HFF-Myc (cell line): ENCODE measurements at regions not wholly inside any gene's neighbourhood (a gene's known extent, or its start where the extent isn't known, plus 50 kb on each side); places are given as distances from the start of the nearest gene placed in this dataset.

Experiments used
- DNase-seq: peaks from one replicate; pipeline ENCODE4 v3.0.0-alpha.2; 2011; ENCODE audit warnings: low read depth; ENCODE audit errors: extremely low read depth
- H3K4me3 ChIP-seq: replicated peaks from 2 replicates; pipeline ENCODE4 v1.5.1; 2011; ENCODE audit warnings: low read depth, mild to moderate bottlenecking, control low read depth, low read length
- TF ChIP-seq, protein P1 (sequence below): IDR thresholded peaks from 2 replicates; pipeline ENCODE4 v1.5.1; 2012; ENCODE audit warnings: mild to moderate bottlenecking, low read depth, low read length, control low read depth; ENCODE audit errors: missing control alignments

DNA sequence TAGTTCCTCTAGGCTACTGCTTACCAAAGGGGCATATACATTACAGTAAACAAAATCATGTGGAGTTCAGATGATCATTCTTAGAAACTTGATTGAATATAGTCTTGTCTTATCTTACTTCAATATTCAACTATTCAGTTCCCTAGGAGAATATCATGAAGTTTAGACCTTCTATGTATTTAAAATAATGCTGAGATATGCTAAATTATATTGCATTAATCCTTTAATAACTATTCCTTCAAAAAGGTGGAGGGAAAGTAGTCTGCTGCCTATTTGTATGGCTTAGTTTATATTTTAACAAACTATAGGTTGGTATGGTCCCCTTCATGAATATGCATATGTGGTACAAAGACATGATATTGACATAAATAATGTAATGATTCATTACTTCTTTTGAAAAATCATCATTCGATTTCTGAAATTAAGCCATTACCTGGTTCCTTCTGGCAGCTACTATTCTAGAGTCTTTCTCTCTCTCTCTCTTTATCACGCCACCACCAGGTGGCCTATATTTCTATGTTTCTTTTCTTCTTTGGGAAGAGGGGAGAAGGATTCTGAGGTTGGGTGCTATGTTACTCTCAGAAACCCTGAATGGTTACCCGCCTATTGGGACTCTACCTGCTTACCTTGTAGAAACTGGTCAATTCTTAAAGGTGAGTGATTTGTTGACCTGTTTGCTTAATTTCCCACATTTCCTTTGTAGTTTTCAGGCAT, 855.8 kb downstream of the HACE1 start:
- H3K4me3 ChIP-seq, result no peak overlapping the region
- TF ChIP-seq, protein P1, sequence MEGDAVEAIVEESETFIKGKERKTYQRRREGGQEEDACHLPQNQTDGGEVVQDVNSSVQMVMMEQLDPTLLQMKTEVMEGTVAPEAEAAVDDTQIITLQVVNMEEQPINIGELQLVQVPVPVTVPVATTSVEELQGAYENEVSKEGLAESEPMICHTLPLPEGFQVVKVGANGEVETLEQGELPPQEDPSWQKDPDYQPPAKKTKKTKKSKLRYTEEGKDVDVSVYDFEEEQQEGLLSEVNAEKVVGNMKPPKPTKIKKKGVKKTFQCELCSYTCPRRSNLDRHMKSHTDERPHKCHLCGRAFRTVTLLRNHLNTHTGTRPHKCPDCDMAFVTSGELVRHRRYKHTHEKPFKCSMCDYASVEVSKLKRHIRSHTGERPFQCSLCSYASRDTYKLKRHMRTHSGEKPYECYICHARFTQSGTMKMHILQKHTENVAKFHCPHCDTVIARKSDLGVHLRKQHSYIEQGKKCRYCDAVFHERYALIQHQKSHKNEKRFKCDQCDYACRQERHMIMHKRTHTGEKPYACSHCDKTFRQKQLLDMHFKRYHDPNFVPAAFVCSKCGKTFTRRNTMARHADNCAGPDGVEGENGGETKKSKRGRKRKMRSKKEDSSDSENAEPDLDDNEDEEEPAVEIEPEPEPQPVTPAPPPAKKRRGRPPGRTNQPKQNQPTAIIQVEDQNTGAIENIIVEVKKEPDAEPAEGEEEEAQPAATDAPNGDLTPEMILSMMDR, result no peak
- no peak for DNase-seq

DNA sequence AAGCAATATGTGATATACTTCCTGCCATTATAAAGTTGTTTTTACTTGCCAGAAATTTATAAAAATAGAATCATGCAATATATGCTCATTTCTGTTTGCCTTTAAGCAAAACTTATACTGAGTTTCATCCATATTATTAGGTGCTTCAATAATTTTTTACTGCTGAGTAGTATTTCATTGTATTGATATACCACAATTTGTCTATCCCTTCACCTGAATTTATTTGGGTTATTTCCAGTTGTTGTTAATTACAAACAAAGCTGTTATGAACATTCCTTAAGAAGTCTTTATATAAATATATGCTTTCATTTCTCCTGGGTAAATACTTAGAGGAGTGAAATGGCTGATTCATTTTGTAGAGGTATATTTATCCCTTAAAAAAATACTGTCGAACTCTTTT, 864.1 kb downstream of the HACE1 start:
- no peak overlapping the region for H3K4me3 ChIP-seq
- TF ChIP-seq, protein P1, result no peak
- no peak for DNase-seq

DNA sequence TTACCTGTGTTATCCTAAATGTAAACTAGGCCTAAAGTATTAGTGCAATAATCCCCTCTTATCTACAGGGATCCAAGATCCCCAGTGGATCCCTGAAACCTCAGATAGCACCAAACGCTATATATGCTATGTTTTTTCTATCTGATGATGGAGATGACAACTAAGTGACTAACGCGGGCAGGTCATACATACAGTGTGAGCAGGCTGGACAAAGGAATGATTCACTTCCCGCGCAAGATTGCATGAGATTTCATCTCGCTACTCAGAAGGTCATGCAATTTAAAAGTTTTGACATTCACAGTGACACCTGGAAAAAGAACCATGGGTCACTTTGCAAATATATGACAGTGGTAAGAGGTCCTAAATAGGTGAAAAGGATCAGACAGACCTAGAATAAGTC, 875.9 kb downstream of the HACE1 start:
- TF ChIP-seq, protein P1, result no peak
- no peak for DNase-seq

DNA sequence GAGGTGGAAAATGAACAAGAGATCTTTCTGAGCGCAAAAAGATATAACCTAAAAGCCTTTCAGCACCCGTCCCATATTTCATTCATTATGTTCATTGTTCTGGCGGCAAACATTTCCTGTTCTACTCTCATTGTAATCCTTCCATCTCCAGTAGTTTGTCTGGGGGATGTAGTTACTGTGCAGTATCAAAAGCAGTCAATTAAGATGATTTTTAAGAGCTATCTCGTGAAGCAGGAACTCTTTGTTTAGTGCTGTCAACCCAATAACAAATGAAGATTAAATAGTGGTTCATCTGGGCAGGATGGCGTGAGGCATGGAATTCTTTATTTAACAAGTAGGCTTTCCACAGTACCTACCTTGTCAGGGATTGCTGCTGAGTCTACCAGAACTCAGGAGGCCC, 876.7 kb downstream of the HACE1 start:
- no peak for DNase-seq
- H3K4me3 ChIP-seq, result no peak overlapping the region
- TF ChIP-seq, protein P1, result no peak

More for the DNA sequence above, 875.9 kb downstream of the HACE1 start:
- no peak overlapping the region for H3K4me3 ChIP-seq

DNA sequence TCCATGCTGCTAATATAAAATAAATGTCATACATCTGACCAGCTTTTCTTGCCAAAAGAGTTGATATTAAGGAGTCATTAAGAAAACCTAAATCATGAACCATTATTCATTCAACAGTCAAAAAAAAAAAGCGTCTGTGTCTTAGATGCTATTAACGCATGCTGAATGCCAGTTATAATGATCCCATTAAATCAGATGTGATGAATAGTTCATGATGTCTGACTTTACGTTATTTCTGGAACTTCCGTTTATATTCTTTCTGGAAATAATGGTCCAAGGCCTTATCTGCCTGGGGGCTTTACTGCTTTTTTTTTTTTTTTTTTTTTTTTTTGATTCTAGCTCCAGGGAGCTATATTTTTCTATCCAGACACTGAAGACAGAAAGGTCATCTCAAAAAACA, 877.1 kb downstream of the HACE1 start:
- no peak overlapping the region for H3K4me3 ChIP-seq
- TF ChIP-seq, protein P1, result no peak
- no peak for DNase-seq

DNA sequence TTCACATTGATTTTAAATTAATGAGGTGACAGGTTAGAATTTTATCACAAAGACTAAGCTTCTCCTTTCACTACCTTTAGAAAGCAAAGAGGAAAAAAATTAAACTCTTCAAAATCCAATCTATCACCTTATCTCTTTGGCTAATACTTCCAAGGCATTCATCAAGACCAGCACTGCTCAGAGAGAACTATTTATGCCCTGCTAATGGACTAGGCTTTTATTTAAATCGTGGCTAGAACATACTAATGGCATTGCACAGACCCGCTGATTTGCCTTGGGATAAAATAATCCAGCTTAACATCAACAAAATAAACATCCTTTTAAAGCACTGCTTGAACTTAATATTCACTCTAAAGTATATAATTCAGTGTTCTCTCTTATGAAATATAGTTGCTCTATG, 880.4 kb downstream of the HACE1 start:
- TF ChIP-seq, protein P1, result no peak
- no peak for DNase-seq
- H3K4me3 ChIP-seq, result no peak overlapping the region

DNA sequence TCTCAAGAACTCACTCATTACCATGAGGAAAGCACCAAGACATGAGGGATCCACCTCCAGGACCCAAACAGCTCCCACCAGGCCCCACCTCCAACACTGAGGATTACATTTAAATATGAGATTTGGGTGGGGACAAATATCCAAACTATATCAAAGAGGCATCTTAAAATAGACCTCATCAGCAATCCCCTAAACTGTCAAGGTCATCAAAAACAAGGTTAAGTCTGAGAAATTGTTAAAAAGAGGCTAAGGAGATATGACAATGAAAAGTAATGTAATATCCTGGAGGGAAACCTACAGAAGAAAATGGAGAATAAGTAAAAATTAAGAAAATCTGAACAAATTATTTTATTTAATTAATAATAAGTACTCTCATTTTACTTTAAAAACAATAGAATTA, 922.3 kb downstream of the HACE1 start:
- DNase-seq, result no peak
- no peak overlapping the region for H3K4me3 ChIP-seq
- TF ChIP-seq, protein P1, result no peak
